ENCODE measurements at regions not wholly inside any gene's neighbourhood (a gene's known extent, or its start where the extent isn't known, plus 50 kb on each side); places are given as distances from the start of the nearest gene placed in this dataset.

GRCh38 chr10:43972976-43973647, 324.4 kb upstream of the ZNF32 start:
- Histone ChIP-seq H3K27ac (no peak overlapping the region), H3K36me3 (no peaks in the 10 kb centered on the region), H3K9me3 (no peaks in the 10 kb centered on the region), H3K4me1 (no peaks in the 10 kb centered on the region), H3K27me3 (no peaks in the 10 kb centered on the region), H3K4me3 (no peak overlapping the region)
- WGBS, 2 donors (ENCODE audit: low coverage in 1 of 2), result 60 to 97% methylated on average over 1 to 7 of the region's 10 CpGs
- no peak for TF ChIP-seq POLR2AphosphoS5 (IDR thresholded peaks at IDR 0.05)
- no peak for TF ChIP-seq POLR2A (IDR thresholded peaks at IDR 0.05)
- TF ChIP-seq EP300 (IDR thresholded peaks at IDR 0.05), result no peak
- TF ChIP-seq, protein P1, sequence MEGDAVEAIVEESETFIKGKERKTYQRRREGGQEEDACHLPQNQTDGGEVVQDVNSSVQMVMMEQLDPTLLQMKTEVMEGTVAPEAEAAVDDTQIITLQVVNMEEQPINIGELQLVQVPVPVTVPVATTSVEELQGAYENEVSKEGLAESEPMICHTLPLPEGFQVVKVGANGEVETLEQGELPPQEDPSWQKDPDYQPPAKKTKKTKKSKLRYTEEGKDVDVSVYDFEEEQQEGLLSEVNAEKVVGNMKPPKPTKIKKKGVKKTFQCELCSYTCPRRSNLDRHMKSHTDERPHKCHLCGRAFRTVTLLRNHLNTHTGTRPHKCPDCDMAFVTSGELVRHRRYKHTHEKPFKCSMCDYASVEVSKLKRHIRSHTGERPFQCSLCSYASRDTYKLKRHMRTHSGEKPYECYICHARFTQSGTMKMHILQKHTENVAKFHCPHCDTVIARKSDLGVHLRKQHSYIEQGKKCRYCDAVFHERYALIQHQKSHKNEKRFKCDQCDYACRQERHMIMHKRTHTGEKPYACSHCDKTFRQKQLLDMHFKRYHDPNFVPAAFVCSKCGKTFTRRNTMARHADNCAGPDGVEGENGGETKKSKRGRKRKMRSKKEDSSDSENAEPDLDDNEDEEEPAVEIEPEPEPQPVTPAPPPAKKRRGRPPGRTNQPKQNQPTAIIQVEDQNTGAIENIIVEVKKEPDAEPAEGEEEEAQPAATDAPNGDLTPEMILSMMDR (IDR thresholded peaks at IDR 0.05), result no peak
- no peak for ATAC-seq

DNA sequence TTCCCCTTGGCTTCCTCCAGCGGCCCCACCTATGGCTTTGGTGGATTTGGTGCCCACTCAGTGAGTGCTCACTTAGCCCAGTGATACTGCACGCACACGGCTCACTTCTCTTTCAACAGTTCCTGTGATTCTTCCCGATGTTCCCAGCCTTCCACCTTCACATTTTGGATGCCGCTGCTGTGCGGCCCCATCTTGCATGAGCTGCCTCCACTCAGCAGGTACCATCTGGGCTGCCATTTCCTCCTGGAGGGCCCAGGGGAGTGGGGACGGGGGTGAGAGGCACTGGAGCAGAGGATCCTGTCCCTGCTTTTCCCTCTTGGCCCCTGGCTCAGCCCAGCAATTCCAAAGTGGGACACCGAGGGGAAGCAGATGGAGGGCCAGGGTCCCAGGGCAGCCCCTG, 323.3 kb upstream of the ZNF32 start:
- H3K36me3 ChIP-seq, result no peaks in the 10 kb centered on the region
- no peak overlapping the region for H3K27ac ChIP-seq
- no peak for ATAC-seq
- 96% methylated on average over 4 of the region's 8 CpGs; no CpG with 5 or more reads in 1 of the 2 donors for WGBS, 2 donors (ENCODE audit: low coverage in 1 of 2)
- no peaks in the 10 kb centered on the region for H3K4me1 ChIP-seq
- no peaks in the 10 kb centered on the region for H3K27me3 ChIP-seq
- no peak overlapping the region for H3K4me3 ChIP-seq
- TF ChIP-seq POLR2AphosphoS5 (IDR thresholded peaks at IDR 0.05) (no peak), EP300 (IDR thresholded peaks at IDR 0.05) (no peak), POLR2A (IDR thresholded peaks at IDR 0.05) (no peak)
- TF ChIP-seq, protein P1 (IDR thresholded peaks at IDR 0.05), result no peak
- no peaks in the 10 kb centered on the region for H3K9me3 ChIP-seq

- Histone ChIP-seq H3K4me1 (peaks cover 0 to 5% (median 0%) of the 10 kb centered on the region in 3 donors), H3K36me3 (no peaks in the 10 kb centered on the region), H3K27me3 (no peaks in the 10 kb centered on the region), H3K4me3 (no peak overlapping the region), H3K9me3 (no peaks in the 10 kb centered on the region), H3K27ac (no peak overlapping the region)
- TF ChIP-seq POLR2AphosphoS5 (IDR thresholded peaks at IDR 0.05), result no peak
- TF ChIP-seq, protein P1 (IDR thresholded peaks at IDR 0.05), result no peak
- no peak for TF ChIP-seq EP300 (IDR thresholded peaks at IDR 0.05)
- TF ChIP-seq POLR2A (IDR thresholded peaks at IDR 0.05), result no peak
- ATAC-seq, result no peak
- 84 to 92% methylated on average over 3 to 5 of the region's 5 CpGs for WGBS, 2 donors (ENCODE audit: low coverage in 1 of 2)
Observed at GRCh38 chr10:43971306-43971705, 322.6 kb upstream of the ZNF32 start.

GRCh38 chr10:43970717-43971116, 322.0 kb upstream of the ZNF32 start:
- ATAC-seq, result no peak

More at GRCh38 chr10:43970717-43971116, 322.0 kb upstream of the ZNF32 start:
- 100% methylated on average over 1 of the region's 2 CpGs; no CpG with 5 or more reads in 1 of the 2 donors for WGBS, 2 donors (ENCODE audit: low coverage in 1 of 2)
- Histone ChIP-seq H3K4me1 (peaks cover 0 to 11% (median 0%) of the 10 kb centered on the region in 3 donors), H3K27me3 (no peaks in the 10 kb centered on the region), H3K9me3 (no peaks in the 10 kb centered on the region), H3K4me3 (no peak overlapping the region), H3K36me3 (no peaks in the 10 kb centered on the region), H3K27ac (no peak overlapping the region)
- TF ChIP-seq, protein P1 (IDR thresholded peaks at IDR 0.05), result no peak
- TF ChIP-seq POLR2AphosphoS5 (IDR thresholded peaks at IDR 0.05) (no peak), POLR2A (IDR thresholded peaks at IDR 0.05) (no peak), EP300 (IDR thresholded peaks at IDR 0.05) (no peak)

Measured in gastroesophageal sphincter (tissue), 4 donors.